ENCODE measurements at regions not wholly inside any gene's neighbourhood (a gene's known extent, or its start where the extent isn't known, plus 50 kb on each side); places are given as distances from the start of the nearest gene placed in this dataset.

- TF ChIP-seq, protein P1, sequence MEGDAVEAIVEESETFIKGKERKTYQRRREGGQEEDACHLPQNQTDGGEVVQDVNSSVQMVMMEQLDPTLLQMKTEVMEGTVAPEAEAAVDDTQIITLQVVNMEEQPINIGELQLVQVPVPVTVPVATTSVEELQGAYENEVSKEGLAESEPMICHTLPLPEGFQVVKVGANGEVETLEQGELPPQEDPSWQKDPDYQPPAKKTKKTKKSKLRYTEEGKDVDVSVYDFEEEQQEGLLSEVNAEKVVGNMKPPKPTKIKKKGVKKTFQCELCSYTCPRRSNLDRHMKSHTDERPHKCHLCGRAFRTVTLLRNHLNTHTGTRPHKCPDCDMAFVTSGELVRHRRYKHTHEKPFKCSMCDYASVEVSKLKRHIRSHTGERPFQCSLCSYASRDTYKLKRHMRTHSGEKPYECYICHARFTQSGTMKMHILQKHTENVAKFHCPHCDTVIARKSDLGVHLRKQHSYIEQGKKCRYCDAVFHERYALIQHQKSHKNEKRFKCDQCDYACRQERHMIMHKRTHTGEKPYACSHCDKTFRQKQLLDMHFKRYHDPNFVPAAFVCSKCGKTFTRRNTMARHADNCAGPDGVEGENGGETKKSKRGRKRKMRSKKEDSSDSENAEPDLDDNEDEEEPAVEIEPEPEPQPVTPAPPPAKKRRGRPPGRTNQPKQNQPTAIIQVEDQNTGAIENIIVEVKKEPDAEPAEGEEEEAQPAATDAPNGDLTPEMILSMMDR (IDR thresholded peaks at IDR 0.05; ENCODE audit: borderline replicate concordance), result no peak
- no peaks in the 10 kb centered on the region for H3K9me3 ChIP-seq (replicated peaks)
- intact Hi-C loops (cut with micrococcal nuclease), result no loop called here
- H3K27ac ChIP-seq (replicated peaks), result no peak overlapping the region
- DNase-seq, result no peak
- peaks cover 40% of the 10 kb centered on the region for H3K27me3 ChIP-seq (ENCODE audit: low read depth)
- H3K4me1 ChIP-seq, result peaks cover 7% of the 10 kb centered on the region
- no peaks in the 10 kb centered on the region for H3K36me3 ChIP-seq
- H3K4me3 ChIP-seq, result no peak overlapping the region
Observed at GRCh38 chr12:108392284-108392683, 53.2 kb upstream of the CMKLR1 start.

DNA sequence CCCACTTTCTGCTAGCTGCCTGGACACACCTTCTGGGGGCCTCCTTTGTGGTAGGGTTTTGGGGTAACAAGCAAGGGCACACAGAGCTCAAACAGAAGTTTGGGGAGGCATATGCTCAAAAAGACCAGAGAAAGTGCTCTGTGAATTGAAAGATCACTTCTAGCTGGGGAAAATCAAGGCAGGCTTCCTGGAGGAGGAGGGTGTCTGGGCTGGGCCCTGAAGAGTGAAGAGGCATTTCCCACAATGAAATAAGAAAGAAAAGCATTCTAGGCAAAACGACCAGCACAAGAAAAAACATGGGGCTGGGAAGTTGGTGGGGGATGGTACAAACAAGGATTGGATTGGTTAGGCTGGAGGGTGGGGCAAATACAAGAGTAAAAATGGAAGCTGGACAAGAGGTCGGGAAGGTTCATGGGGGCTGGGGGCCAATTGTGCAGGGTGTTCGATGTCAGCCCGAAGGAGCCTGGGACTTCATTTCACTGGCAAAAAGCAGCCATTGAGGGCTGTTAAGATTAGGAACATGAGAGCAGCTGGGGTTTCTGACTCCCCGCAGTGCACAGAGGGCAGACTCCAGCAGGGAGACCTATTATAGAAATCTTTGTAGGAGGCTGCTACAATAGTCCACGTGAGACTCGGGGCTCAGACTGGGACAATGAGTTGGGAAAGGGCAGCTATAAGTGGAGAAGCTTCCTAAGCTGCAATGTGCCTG lies 51.5 kb upstream of the CMKLR1 start:
- Histone ChIP-seq H3K9me3 (replicated peaks) (no peaks in the 10 kb centered on the region), H3K4me3 (no peak overlapping the region), H3K4me1 (peaks cover 7% of the 10 kb centered on the region), H3K27ac (replicated peaks) (no peak overlapping the region), H3K27me3 (ENCODE audit: low read depth) (peaks cover 40% of the 10 kb centered on the region), H3K36me3 (no peaks in the 10 kb centered on the region)
- intact Hi-C loops (cut with micrococcal nuclease), result no loop called here
- no peak for DNase-seq
- TF ChIP-seq, protein P1 (IDR thresholded peaks at IDR 0.05; ENCODE audit: borderline replicate concordance), result no peak

DNA sequence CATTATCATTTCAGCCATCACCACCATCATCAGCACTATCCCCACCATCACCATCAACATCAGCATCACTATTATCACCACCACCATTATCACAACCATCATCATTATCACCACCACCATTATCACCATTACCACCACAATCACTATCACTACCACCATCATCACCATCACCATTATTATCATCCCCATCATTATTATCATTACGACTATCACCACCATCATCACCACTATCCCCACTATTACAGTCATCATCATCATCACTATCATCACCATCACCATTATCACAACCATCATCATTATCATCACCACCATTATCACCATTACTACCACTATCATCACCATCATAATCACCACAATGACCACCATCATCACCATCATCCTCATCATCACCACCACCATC lies 50.4 kb upstream of the CMKLR1 start:
- Histone ChIP-seq H3K4me1 (peaks cover 2% of the 10 kb centered on the region), H3K9me3 (replicated peaks) (peaks cover 8% of the 10 kb centered on the region), H3K4me3 (no peak overlapping the region), H3K27me3 (ENCODE audit: low read depth) (peaks cover 40% of the 10 kb centered on the region), H3K36me3 (no peaks in the 10 kb centered on the region), H3K27ac (replicated peaks) (no peak overlapping the region)
- no peak for DNase-seq
- intact Hi-C loops (cut with micrococcal nuclease), result no loop called here
- TF ChIP-seq, protein P1 (IDR thresholded peaks at IDR 0.05; ENCODE audit: borderline replicate concordance), result no peak
